ENCODE measurements at regions not wholly inside any gene's neighbourhood (a gene's known extent, or its start where the extent isn't known, plus 50 kb on each side); places are given as distances from the start of the nearest gene placed in this dataset.

DNA sequence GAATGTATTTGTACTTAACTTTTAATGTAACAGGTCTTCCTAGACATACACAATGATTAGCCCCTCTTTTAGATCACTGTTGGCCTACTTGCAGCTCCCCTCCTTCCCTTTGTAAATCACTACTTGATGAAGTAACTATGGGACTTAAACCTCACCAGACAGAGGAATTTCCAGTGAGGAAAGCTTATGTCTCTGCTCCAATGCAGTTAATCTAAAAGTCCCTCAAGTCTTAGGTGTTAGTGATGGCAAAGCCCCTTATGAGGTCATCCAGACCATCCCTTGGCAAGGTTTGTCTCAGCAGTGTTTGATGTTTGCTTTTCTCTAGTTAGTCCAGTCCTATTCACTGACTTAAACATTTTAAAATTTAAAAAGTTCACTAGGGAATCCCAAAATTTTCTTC, 877.3 kb upstream of the INTU start:
- TF ChIP-seq, protein P1, sequence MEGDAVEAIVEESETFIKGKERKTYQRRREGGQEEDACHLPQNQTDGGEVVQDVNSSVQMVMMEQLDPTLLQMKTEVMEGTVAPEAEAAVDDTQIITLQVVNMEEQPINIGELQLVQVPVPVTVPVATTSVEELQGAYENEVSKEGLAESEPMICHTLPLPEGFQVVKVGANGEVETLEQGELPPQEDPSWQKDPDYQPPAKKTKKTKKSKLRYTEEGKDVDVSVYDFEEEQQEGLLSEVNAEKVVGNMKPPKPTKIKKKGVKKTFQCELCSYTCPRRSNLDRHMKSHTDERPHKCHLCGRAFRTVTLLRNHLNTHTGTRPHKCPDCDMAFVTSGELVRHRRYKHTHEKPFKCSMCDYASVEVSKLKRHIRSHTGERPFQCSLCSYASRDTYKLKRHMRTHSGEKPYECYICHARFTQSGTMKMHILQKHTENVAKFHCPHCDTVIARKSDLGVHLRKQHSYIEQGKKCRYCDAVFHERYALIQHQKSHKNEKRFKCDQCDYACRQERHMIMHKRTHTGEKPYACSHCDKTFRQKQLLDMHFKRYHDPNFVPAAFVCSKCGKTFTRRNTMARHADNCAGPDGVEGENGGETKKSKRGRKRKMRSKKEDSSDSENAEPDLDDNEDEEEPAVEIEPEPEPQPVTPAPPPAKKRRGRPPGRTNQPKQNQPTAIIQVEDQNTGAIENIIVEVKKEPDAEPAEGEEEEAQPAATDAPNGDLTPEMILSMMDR (IDR thresholded peaks at IDR 0.05) = no peak
- TF ChIP-seq POLR2AphosphoS5 (IDR thresholded peaks at IDR 0.05) (no peak), EP300 (IDR thresholded peaks at IDR 0.05) (no peak), POLR2A (IDR thresholded peaks at IDR 0.05) (no peak)
- H3K27ac ChIP-seq = no peak overlapping the region
- no peak for DNase-seq (ENCODE audit: low spot score in 2 of 2)
- no peaks in the 10 kb centered on the region for H3K27me3 ChIP-seq
- H3K4me1 ChIP-seq = no peaks in the 10 kb centered on the region
- H3K9me3 ChIP-seq = no peaks in the 10 kb centered on the region
- no peaks in the 10 kb centered on the region for H3K36me3 ChIP-seq
- no peak overlapping the region for H3K4me3 ChIP-seq

DNA sequence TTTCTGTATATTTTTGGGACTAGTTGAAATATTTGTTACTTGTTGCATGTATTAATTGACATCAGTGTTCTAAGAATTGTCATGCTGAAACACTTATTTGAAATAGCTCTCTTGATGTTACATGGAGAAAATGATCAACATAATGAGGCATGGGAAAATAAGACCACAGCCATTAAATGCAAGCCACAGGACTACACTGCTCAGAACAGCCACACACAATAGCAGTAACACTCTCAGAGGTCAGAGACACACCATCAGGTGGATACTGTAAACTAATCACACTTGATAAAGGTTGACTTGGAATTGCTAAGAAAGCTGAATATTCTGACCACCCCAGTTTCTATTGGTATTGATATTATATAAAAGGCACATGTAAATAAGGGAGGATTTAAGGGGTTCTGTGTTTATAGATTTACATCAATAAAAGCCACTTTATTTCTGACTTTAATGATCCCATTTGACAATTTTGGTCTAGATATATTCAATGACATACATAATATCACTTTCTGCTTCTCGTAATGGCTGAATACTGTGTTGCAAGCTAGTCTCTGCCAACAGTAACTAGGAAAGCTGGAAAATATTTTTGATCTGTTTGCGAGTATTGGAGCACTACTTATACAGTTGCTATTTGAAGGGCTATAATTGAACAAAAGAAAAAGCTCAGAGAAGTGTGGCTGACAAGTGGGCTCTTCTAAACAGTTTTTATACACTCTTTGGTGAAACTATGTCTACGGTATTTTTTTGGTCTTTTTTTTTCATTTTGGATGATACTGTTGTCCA, 876.5 kb upstream of the INTU start:
- DNase-seq (ENCODE audit: low spot score in 2 of 2) = no peak
- H3K27me3 ChIP-seq = no peaks in the 10 kb centered on the region
- H3K27ac ChIP-seq = no peak overlapping the region
- no peaks in the 10 kb centered on the region for H3K4me1 ChIP-seq
- no peak overlapping the region for H3K4me3 ChIP-seq
- no peak for TF ChIP-seq EP300 (IDR thresholded peaks at IDR 0.05)
- no peak for TF ChIP-seq POLR2A (IDR thresholded peaks at IDR 0.05)
- no peak for TF ChIP-seq POLR2AphosphoS5 (IDR thresholded peaks at IDR 0.05)
- TF ChIP-seq, protein P1 (IDR thresholded peaks at IDR 0.05) = no peak
- no peaks in the 10 kb centered on the region for H3K36me3 ChIP-seq
- WGBS = 57% methylated on average over 3 of the region's 3 CpGs
- no peaks in the 10 kb centered on the region for H3K9me3 ChIP-seq

DNA sequence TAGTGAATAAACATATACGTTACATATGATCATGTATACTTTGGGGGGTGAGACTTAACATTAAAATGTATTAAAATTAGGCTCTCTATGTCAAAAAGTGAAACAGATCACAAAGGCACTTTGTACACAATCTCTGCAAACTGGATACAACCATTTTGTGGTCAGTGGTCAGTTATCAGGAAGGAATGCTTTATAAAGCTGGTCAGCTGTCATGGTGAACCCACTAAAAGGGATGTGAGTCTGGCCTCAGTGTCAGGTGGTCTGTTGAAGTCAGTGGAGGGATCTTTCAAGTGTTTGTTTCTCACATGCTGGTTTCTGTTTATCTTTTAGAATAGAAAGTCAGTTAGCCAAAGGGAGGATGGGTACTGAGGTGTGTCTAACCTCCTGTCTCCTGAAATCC, 875.5 kb upstream of the INTU start:
- H3K4me3 ChIP-seq = no peak overlapping the region
- whole genome bisulfite sequencing = 98% methylated on average over 1 of the region's 1 CpG
- no peak overlapping the region for H3K27ac ChIP-seq
- H3K9me3 ChIP-seq = no peaks in the 10 kb centered on the region
- TF ChIP-seq, protein P1 (IDR thresholded peaks at IDR 0.05) = no peak
- TF ChIP-seq POLR2A (IDR thresholded peaks at IDR 0.05) = no peak
- TF ChIP-seq EP300 (IDR thresholded peaks at IDR 0.05) = no peak
- TF ChIP-seq POLR2AphosphoS5 (IDR thresholded peaks at IDR 0.05) = no peak
- H3K27me3 ChIP-seq = no peaks in the 10 kb centered on the region
- no peak for DNase-seq (ENCODE audit: low spot score in 2 of 2)
- H3K36me3 ChIP-seq = no peaks in the 10 kb centered on the region
- no peaks in the 10 kb centered on the region for H3K4me1 ChIP-seq

DNA sequence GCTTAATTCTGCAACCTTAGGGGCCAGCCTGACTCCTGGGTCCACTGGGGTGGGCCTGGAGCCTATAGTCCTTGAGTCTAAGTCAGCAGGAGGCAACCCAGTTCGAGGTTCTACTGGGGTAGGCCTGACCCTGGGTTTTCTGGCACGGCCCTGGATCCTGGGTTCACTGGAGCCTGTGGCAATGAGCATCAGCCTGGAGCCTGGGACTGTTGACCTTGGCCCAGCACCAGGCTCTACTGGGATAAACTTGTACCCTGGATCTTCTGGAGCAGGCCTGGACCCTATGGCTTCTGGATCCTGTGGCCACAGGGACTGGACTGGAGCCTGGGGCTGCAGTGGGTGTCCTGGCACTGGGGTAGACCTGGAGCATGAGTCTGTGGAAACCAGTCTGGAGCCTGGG, 874.3 kb upstream of the INTU start:
- TF ChIP-seq POLR2AphosphoS5 (IDR thresholded peaks at IDR 0.05) (no peak), POLR2A (IDR thresholded peaks at IDR 0.05) (no peak), EP300 (IDR thresholded peaks at IDR 0.05) (no peak)
- TF ChIP-seq, protein P1 (IDR thresholded peaks at IDR 0.05) = no peak
- Histone ChIP-seq H3K4me1 (no peaks in the 10 kb centered on the region), H3K27me3 (no peaks in the 10 kb centered on the region), H3K27ac (no peak overlapping the region), H3K4me3 (no peak overlapping the region), H3K36me3 (no peaks in the 10 kb centered on the region), H3K9me3 (no peaks in the 10 kb centered on the region)
- 92% methylated on average over 2 of the region's 2 CpGs for WGBS
- DNase-seq (ENCODE audit: low spot score in 2 of 2) = no peak

DNA sequence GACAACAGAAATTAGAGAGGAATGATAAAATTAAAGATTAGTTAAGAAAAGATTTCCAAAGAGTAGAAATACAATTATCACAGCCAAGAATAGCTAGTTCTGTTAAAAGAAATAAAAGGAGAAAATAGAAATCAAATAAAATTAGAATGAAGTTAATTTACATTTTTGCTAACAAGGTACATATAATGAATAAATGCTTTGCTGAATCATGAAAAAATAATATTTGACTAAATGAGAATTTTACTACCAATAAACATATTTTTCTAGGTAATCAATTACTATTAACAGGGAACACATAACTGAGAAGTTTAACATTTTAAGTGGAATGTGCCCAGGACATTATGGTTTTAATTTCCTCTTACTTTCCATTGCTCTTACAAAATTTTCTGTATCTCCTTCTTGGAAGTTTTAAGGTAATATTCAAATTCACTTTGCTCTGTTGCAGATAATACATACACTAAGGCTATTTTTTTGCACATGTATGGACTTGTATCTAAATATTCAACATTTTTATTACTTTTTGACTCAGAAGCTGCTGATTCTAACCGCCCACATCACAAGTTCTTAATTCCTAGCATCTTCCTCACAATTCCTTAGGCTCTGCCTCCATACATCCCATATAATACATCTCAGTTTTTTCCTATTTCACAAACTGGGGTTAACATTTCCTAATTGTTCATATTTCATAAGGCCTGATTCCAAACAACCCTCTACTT, 870.7 kb upstream of the INTU start:
- no peaks in the 10 kb centered on the region for H3K27me3 ChIP-seq
- 82% methylated on average over 1 of the region's 1 CpG for WGBS
- TF ChIP-seq EP300 (IDR thresholded peaks at IDR 0.05) (no peak), POLR2AphosphoS5 (IDR thresholded peaks at IDR 0.05) (no peak), POLR2A (IDR thresholded peaks at IDR 0.05) (no peak)
- TF ChIP-seq, protein P1 (IDR thresholded peaks at IDR 0.05) = no peak
- H3K4me3 ChIP-seq = no peak overlapping the region
- DNase-seq (ENCODE audit: low spot score in 2 of 2) = no peak
- no peaks in the 10 kb centered on the region for H3K36me3 ChIP-seq
- H3K27ac ChIP-seq = no peak overlapping the region
- H3K4me1 ChIP-seq = no peaks in the 10 kb centered on the region
- no peaks in the 10 kb centered on the region for H3K9me3 ChIP-seq

All from suprapubic skin (tissue), 4 donors.